Tongue (tissue), 1 donor: ENCODE measurements at regions not wholly inside any gene's neighbourhood (a gene's known extent, or its start where the extent isn't known, plus 50 kb on each side); places are given as distances from the start of the nearest gene placed in this dataset.

Experiments used
- DNase-seq: peaks from one replicate; pipeline ENCODE4 v3.0.0-alpha.2; 2015

DNA sequence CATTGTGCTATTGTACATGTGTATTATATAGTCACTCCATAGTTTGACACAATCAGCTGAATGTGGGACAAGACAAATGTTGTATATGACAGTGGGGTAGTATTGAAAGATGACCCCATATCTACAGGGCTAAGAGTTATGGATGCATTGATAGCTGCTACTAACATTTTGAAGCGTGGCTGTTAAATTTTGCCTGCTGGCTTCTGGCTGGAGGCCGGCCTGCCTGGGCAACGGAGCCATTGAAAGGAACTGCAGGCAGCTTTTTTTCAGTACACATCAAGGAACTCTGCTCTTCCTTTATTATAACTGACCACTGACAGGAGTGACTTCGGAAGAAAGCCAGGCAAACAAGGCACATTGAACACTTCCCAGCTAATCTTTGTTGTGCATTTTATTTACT is 76.1 kb upstream of the TMEM33 start:
- no peak for DNase-seq

DNA sequence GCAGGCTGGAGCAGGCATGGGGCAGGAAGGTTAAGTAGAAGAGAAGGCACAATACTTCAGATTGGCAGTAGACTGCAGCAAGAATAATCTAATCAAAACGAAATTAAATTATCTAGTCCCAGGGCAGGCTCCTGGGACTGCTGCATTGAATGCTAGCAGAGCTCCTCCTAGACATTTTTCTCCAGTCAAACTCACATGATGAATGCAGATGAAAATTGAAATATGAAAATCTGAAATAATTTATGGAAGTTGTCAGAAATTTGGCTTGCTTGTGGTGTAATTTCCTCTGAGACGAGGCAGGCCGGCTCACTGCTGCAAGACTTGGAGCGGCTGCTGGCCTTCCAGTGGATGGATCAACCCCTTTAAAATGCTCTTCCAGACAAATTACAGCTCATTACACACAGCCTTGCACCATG is 78.0 kb upstream of the TMEM33 start:
- no peak for DNase-seq

DNA sequence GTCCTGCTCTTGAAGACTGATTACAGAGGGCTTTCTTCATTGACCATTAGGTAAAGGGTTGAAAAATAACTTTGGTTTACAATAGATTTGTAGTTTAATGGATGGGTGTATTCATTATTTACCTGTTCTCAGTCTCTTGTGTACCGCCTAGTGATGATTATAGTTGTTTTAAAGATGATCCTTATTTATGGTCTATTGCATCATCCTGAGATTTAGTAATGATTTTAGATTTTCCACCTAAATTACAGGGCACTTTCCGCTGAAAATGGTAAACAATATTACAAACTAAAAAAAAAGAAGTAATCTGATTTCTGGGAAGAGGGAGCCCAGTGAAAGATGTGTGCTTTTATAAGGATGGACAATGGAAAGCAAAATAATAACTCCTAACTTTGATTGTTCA is 78.4 kb upstream of the TMEM33 start:
- DNase-seq: no peak

DNA sequence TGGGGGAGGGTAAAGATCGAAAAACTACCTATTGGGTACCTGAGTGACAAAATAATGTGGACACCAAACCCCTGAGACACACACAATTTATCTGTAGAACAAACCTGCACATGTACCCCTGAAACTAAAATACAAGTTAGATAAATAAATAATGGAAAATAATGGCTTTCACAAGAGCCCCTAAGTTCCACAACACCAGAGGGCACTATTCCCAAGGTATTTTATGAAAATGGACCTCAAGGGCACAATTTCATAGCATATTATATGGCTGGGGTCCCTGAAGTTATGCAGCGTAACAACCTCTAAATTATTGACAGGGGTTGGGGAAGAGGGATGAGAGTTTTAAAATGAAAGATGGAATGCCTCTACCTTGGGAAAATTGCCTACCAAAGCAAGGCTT is 81.3 kb upstream of the TMEM33 start:
- DNase-seq: no peak

DNA sequence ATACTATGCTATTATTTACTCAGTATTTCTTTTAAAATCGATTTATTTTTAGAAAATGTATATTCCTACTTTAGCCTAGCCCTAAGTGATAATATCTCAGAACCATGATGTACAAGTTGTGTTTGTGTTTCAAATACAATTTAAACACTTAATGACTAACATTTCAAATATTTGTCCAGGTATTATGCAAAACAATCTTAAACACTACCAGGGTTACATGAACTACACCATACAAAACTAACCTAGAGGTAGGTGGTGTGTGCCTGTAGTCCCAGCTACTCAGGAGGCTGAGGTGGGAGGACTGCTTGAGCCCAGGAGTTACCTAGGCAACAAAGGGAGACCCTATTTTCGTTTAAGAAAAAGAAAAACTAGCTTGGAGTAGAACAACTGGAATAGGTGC is 83.0 kb upstream of the TMEM33 start:
- no peak for DNase-seq

DNA sequence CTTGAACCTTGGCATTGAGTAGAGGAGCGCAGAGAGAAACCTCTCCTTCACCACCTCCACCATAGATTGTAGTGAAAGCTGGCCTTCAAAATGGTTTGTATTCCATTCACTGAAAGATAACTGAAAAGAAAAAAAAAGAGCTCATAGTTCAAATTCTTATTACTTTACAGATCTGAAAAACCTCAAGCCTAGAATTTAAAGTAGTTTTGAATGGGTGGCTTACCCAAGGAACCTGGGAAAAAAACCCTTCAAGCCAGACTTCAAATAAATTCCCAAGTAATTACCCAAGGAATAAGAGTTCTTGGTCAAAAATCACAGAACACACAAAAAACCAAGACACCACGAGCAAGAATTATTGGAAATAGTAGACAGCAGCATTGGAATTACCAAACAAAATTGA is 83.6 kb upstream of the TMEM33 start:
- DNase-seq: no peak

DNA sequence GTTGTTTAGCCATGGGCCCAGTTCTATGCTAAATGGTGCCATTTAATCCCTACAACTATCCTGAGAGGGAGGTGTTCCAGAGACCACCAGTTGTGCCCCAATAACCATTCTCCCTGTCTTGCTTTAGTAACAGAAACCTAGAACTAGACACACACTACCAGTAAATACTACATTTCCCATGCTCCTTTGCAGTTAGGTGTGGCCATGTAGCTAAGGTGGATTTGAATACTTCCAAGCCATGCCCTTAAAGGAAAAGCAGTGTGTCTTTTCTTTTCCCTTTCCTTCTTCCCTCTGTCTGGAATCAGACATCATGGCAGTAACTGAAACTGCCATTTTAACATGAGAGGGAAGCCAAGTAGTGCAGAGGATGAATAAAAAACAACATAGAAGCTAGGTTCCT is 90.9 kb upstream of the TMEM33 start:
- no peak for DNase-seq

DNA sequence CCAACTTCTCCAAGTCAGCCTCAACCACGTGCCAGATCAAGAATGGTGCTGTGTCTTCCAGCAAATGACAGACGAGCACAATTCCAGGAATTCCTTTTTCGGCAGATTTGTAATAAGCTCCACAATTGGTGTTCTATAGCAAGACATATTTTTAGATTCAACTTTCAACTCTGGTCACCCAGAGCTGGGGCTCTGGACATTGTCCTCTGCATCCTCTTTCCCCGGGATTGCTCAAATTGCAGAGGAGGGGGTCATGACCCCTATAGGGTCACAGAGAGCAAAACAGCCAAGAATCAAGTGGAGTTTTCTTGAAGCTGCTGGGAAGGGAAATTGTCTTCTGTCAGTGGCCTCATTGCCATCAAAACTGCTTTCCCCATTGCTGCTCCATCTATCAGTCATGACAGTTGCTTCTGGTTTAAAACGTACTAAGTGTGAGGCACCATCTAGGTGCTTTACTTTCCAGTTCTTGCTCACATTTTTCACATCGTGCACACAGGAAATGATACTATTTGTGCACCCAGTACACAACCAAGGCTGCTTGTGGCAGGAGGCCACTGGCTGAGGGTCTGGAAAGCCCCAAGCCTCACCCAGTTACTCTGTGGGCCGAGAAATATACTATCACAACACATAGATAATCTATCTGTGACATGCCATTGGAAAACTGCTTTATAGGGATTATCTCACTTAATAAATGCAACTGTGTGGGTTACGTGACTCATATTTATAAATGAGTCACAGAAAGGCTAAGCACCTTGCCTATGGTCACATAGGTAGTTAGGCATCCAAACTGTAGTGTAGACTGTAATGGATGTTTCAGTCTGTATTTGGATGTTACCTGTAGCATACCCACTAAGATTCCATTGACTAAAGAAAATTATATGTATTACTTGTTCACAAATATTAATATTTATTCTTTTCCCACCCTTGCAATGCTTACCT is 91.7 kb upstream of the PHOX2B start:
- peak; percentile 16 for DNase-seq

DNA sequence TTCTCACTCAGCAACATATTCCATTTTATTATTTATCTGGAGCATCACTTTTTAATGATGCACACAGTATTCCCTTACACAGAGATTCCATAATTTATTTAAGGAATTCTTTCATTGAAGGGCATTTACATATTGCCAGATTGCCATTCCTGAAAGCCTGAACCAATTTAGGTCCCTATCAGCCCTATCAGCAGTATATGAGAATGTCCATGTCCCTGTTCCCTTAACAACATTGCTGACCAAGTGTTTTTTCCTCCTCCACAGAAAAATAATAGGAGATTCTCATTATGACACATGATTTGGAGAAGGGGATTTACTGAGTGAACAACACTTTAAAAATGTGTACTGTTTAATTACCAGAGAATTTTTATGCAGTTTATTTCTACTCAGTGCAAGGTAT is 90.1 kb upstream of the PHOX2B start:
- DNase-seq: no peak

DNA sequence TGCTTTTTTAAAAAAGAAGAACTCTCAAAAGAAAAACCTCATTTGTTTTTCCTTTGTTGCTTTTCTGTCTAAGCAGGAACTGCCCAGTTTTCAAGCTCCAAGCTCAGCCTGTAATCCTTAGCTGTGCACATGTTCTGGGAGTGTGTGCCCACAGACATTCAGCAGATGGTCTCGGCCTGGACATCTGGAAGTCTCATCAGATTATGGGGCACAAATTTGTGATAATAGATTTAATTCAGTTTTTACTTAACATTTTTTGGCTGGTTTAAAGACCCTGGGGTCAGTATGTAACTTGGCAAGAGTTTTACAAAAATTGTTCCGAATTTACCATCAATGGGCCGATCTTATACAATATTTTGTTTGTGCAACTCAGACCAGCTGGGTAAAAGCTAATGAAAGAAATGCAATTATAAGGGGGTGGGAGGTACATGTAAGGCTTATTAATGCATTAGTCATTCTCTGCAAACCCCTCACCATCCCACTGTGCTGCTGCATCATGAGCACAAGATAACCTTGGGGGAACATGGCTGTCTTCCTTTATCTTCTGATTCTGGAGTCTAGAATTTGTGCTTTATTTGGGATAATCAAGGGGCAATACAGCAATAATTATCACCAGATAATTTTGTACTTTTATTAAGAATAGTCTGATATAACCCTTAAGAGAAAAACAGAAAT is 86.9 kb upstream of the PHOX2B start:
- DNase-seq: peak; percentile 10

DNA sequence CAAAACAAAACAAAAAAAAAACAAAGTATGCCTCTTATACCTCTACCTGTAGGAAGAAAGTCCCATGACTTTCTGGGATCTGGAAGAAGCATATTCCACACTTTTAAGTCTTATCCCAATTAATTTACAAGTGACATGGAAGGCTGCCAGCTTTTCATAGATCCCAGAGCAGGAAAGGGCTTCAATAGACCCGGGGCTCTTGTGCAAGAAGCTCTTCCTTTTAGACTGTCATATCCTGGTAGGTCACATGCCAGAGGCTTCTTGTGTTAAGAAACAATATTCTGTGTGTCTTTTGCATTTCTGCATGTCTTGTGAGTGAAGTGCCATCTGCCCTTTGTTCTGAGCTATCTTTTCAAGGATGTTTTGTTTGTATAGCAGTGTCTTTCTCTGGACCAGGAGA is 84.4 kb upstream of the PHOX2B start:
- no peak for DNase-seq

DNA sequence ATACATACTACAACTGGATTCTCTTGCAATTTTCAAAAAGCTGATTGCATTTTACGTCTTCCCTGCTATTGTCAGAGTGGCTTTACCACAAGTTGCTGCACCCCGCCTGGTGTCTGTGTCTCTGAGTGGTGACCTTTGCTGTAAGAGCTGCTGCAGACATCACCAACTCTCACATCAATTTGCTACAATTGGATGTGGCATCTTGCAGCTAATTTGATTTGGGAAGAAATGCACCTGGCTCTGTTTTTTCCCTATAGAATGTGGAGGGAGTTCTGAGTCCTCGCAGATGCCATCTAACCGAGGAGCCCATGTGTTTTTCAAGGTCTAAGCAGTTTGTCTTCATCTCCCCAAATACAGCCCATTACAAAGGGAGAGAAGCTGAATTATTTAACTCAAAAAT is 73.8 kb upstream of the PHOX2B start:
- peak; percentile 19 for DNase-seq

DNA sequence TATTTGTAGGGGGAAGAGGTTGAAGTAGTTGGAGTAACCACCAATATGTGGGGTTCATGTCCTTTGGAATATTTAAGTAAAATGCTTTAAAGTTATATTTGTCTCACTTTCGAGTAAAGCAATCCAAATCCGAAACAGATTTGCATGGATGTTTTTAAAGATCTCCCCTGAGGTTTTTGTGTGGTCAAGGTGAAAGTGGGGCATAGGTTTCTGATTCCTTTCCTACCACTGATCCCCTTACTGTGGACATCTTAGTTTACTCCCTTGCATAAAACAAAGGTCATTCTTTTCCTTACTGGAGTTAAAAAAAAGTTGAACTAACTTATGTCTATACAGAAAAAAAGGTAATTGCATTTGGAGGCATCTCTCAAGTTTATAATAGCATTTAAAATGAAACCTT is 71.9 kb upstream of the PHOX2B start:
- no peak for DNase-seq

DNA sequence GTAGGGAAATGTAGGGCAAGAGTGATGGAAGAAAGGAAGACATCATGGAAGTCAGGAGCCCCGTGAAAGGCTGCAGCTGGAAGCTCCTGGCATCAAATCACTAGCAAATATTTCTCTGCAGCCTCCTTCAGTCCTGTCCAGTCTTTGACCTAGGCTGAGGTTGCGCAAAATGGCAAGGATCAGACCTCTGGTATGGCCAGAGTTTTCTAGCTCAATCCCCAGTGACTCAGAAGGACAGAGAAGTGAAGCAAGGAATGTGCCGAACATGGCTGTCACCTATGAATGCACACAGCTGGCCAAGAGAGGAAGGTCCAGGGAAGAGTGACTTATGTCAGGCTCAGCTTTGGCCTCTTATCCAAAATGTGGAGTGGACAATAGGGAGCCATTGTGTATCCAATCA is 71.1 kb upstream of the PHOX2B start:
- DNase-seq: no peak

DNA sequence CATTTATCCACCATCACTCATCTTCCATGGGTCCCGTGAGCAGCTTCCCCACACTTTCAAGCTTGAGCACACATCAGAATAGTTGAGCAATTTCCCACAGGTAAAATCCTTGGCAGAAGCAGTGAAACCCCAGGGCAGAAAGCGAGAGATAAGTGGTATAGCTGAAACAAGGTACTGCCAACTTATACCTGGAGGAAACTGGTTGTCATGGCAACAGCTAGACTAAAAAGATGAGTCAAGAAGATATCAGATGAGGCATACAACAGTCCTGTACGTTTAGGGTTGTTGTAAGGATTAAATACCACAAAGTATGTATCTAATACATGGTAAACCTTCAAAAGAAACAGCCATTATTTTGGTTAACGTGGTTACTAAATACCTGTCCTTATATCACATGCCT is 66.9 kb upstream of the PHOX2B start:
- no peak for DNase-seq

DNA sequence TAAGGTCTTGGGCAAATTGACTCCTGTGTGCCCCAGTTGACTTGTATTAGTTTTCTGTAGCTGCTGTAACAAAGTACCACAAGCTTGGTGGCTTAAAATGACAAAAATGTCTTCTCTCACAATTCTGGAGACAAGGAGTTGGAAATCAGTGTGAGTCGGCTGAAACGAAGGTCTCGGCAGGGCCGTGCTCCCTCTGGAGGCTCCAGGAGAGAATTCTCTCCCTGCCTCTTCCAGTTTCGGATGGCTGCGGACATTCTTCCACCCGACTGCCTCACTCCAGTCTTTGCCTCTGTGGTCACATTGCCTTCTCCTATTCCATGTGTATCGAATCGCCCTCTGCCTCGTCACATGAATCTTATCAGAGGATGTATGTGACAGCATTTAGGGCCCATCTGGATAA is 66.0 kb upstream of the PHOX2B start:
- peak; percentile 38 for DNase-seq

DNA sequence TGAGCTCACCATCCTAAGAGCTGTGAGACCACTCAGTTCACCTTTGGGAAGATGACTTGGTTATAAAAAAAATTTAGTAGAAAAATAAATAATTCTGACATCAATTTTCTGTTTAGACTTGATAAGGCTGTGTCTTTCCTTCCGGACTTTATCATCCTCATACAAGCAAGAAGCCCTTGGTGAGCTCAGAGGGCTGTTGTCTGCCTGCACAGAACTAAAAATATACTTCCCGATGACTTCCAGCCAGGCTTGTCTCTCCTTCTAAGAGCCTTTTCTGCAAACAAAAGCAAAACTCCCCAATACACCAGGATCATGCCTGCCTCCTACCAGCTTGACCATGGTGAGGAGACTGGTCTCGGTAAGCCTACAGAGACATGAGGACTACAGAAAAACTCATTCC is 58.3 kb upstream of the PHOX2B start:
- DNase-seq: no peak

DNA sequence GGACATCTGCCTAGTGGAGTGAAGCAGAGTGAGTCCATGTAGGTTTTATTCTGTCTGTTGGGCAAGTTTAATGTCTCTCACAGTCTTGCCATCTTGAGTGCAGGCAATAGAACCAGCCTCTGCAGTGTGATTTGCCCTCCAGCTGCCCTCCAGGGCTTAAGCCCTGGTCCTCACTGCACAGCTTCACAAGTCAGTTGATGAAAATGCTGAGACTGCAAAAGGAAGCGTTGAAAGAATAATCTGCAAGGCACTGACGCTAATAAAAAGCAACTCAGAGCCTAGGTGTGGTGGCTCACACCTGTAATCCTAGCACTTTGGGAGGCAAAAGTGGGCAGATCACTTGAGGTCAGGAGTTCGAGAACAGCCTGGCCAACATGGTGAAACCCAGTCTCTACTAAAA is 54.1 kb upstream of the PHOX2B start:
- DNase-seq: no peak

DNA sequence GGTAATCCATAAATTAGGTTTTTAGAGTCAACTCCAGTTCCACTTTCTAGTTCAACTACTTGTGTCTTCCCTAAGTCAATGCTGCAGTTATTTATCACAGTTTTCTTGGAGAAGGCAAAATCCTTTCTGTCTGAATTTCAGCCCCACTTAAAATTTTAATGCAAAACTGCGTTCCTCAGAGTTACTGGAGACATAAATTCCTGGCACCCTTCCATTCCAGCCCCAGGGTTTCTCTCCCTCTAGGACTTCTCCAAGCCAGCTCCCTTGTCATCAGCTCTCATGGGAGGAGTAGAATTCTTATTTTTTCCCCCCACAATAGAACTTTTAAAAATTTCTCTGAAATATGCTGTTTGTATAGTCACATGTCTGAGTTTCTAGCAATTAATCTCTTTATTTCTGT is 50.6 kb upstream of the PHOX2B start:
- DNase-seq: peak; percentile 10
